ENCODE measurements at regions not wholly inside any gene's neighbourhood (a gene's known extent, or its start where the extent isn't known, plus 50 kb on each side); places are given as distances from the start of the nearest gene placed in this dataset.

DNA sequence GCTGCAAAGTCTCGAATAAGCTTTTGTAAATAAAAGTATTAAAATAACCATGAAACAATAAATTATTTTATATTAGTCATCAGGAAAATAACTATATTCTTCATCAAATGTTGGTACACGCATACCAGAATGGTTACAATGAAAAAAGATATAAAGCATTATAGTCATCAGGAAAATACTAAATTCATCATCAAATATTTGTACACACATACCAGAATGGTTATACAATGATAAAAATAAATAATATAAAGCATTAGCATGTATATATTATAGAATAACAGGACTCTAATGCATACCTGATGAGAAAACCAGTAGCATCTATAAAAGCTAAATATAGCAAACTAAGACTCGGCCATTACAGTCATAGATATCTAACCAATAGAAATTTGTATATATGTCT is 202.9 kb downstream of the TRAM1L1 start:
- no peak for DNase-seq
- WGBS, 5 donors: 88 to 90% (median 90%) methylated on average over 3 of the region's 3 CpGs
- Histone ChIP-seq H3K27me3 (no peaks in the 10 kb centered on the region), H3K4me3 (no peak overlapping the region), H3K27ac (no peak overlapping the region), H3K9me3 (no peaks in the 10 kb centered on the region), H3K36me3 (no peaks in the 10 kb centered on the region), H3K4me1 (no peaks in the 10 kb centered on the region)
- TF ChIP-seq EP300 (IDR thresholded peaks at IDR 0.05): no peak
- TF ChIP-seq, protein P1, sequence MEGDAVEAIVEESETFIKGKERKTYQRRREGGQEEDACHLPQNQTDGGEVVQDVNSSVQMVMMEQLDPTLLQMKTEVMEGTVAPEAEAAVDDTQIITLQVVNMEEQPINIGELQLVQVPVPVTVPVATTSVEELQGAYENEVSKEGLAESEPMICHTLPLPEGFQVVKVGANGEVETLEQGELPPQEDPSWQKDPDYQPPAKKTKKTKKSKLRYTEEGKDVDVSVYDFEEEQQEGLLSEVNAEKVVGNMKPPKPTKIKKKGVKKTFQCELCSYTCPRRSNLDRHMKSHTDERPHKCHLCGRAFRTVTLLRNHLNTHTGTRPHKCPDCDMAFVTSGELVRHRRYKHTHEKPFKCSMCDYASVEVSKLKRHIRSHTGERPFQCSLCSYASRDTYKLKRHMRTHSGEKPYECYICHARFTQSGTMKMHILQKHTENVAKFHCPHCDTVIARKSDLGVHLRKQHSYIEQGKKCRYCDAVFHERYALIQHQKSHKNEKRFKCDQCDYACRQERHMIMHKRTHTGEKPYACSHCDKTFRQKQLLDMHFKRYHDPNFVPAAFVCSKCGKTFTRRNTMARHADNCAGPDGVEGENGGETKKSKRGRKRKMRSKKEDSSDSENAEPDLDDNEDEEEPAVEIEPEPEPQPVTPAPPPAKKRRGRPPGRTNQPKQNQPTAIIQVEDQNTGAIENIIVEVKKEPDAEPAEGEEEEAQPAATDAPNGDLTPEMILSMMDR (IDR thresholded peaks at IDR 0.05): no peak
- no peak for TF ChIP-seq POLR2AphosphoS5 (IDR thresholded peaks at IDR 0.05)
- TF ChIP-seq POLR2A (IDR thresholded peaks at IDR 0.05): no peak
- intact Hi-C loops (cut with DNase I; ENCODE audit: low total_unique reads): no loop called here

DNA sequence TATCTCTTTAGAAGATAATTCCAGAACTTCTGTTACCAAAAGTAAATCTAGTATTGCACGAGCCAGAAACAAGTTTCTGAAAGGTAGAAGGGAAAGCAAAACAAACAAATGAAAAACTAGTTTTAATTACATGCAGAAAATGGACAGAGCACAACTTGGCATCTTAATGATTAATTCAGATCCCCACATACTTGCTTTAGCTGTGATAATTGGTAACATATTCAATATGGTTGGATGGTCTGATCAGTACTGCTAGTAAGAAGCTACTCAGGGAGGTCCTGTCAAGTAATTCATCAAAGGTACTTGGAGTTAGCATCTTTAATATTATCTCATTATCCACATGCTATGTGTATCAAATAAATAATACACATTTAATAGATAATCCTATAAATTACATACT is 204.3 kb downstream of the TRAM1L1 start:
- no peak overlapping the region for H3K27ac ChIP-seq
- no peak for DNase-seq
- TF ChIP-seq, protein P1 (IDR thresholded peaks at IDR 0.05): no peak
- TF ChIP-seq POLR2AphosphoS5 (IDR thresholded peaks at IDR 0.05) (no peak), EP300 (IDR thresholded peaks at IDR 0.05) (no peak), POLR2A (IDR thresholded peaks at IDR 0.05) (no peak)
- H3K9me3 ChIP-seq: no peaks in the 10 kb centered on the region
- intact Hi-C loops (cut with DNase I; ENCODE audit: low total_unique reads): no loop called here
- H3K4me3 ChIP-seq: no peak overlapping the region
- no peaks in the 10 kb centered on the region for H3K4me1 ChIP-seq
- no peaks in the 10 kb centered on the region for H3K36me3 ChIP-seq
- 8 to 26% (median 14%) methylated on average over 1 of the region's 1 CpG for WGBS, 5 donors
- no peaks in the 10 kb centered on the region for H3K27me3 ChIP-seq

DNA sequence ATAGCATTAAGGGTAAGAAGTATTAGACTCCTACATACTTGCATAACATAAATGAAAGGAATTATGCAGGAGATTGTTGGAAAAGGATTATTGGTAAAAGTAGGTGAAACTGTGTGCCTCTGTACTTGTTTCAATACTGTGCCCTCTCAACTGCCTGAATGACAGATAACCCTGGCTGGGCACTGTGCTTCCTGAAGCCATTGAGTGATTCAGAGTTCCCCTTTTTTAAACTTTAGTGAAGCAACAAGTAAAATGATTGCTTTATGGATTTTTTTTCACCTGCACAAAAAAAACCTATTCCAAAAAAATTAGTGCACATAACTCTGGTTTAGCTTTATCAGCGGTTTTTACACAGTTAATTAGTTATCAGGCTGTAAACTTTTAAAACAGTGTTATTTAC is 204.8 kb downstream of the TRAM1L1 start:
- WGBS, 5 donors: 14 to 23% (median 16%) methylated on average over 1 of the region's 1 CpG
- no peak overlapping the region for H3K27ac ChIP-seq
- DNase-seq: no peak
- no peak overlapping the region for H3K4me3 ChIP-seq
- H3K36me3 ChIP-seq: no peaks in the 10 kb centered on the region
- no peaks in the 10 kb centered on the region for H3K27me3 ChIP-seq
- H3K9me3 ChIP-seq: no peaks in the 10 kb centered on the region
- TF ChIP-seq POLR2A (IDR thresholded peaks at IDR 0.05) (no peak), EP300 (IDR thresholded peaks at IDR 0.05) (no peak), POLR2AphosphoS5 (IDR thresholded peaks at IDR 0.05) (no peak)
- TF ChIP-seq, protein P1 (IDR thresholded peaks at IDR 0.05): no peak
- H3K4me1 ChIP-seq: no peaks in the 10 kb centered on the region
- intact Hi-C loops (cut with DNase I; ENCODE audit: low total_unique reads): no loop called here

DNA sequence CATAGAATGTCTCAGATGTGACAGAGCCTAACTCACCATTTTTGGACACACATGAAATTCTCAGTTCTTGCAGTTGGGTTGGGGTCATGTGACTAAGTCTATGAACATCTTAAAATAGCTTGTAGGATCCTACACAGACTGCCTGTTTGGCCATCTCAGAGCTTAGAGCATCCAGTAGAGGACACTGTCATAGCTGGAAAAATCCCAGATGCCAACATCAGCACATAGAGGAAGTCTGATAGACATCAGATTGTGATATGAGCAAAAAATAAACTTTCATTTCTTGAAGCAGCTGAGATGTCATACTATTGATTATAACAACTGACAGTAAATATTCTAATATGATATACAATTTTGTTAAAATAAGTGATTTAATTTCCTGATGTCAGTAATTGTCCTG is 207.1 kb downstream of the TRAM1L1 start:
- TF ChIP-seq, protein P1 (IDR thresholded peaks at IDR 0.05): no peak
- TF ChIP-seq EP300 (IDR thresholded peaks at IDR 0.05): no peak
- TF ChIP-seq POLR2A (IDR thresholded peaks at IDR 0.05): no peak
- no peak for TF ChIP-seq POLR2AphosphoS5 (IDR thresholded peaks at IDR 0.05)
- DNase-seq: no peak
- intact Hi-C loops (cut with DNase I; ENCODE audit: low total_unique reads): no loop called here
- Histone ChIP-seq H3K36me3 (no peaks in the 10 kb centered on the region), H3K27ac (no peak overlapping the region), H3K27me3 (no peaks in the 10 kb centered on the region), H3K4me1 (no peaks in the 10 kb centered on the region), H3K4me3 (no peak overlapping the region), H3K9me3 (no peaks in the 10 kb centered on the region)
